CD14-positive monocyte (primary cell): ENCODE measurements at regions not wholly inside any gene's neighbourhood (a gene's known extent, or its start where the extent isn't known, plus 50 kb on each side); places are given as distances from the start of the nearest gene placed in this dataset.

Experiments used
- DNase-seq, 3 donors: peaks; one replicate each; pipeline ENCODE4 v3.0.0-alpha.2; 2011 to 2022
- H2AFZ ChIP-seq: 2 replicates; pipeline ENCODE4 v1.6.0; 2012; ENCODE audit warnings: mild to moderate bottlenecking, low read depth, low read length, inconsistent platforms; ENCODE audit not compliant: insufficient read depth, poor library complexity, severe bottlenecking
- H3K27ac ChIP-seq, 2 donors: 1 replicate in 1 of 2; 2 replicates in 1 of 2; pipeline ENCODE4 v1.5.1; 2012 to 2013; ENCODE audit warnings: low read length in 2 of 2, control low read depth in 1 of 2, inconsistent platforms in 1 of 2, low read depth in 1 of 2, mild to moderate bottlenecking in 1 of 2
- H3K27me3 ChIP-seq, 2 donors: one replicate each; pipeline versions ENCODE4 v1.6.0 to v1.6.1; 2011 to 2013; ENCODE audit warnings: low read length in 2 of 2; ENCODE audit not compliant: control insufficient read depth in 2 of 2, insufficient read depth in 2 of 2
- H3K36me3 ChIP-seq, 2 donors: replicated peaks in 1 of 2; 1 replicate in 1 of 2; 2 replicates in 1 of 2; pipeline versions ENCODE4 v1.5.1 to v1.6.1; 2012 to 2013; ENCODE audit warnings: low read length in 2 of 2, control low read depth in 1 of 2, inconsistent platforms in 1 of 2, mild to moderate bottlenecking in 1 of 2; ENCODE audit not compliant: insufficient read depth in 2 of 2, control insufficient read depth in 1 of 2
- H3K4me1 ChIP-seq, 2 donors: 1 replicate in 1 of 2; 2 replicates in 1 of 2; pipeline versions ENCODE4 v1.5.1 to v1.6.1; 2012 to 2013; ENCODE audit warnings: low read length in 2 of 2, control low read depth in 1 of 2, inconsistent platforms in 1 of 2, mild to moderate bottlenecking in 1 of 2, moderate library complexity in 1 of 2; ENCODE audit not compliant: insufficient read depth in 2 of 2, control insufficient read depth in 1 of 2
- H3K4me2 ChIP-seq: replicated peaks from 2 replicates; pipeline ENCODE3; 2012; ENCODE audit warnings: low read length, moderate library complexity, mild to moderate bottlenecking; ENCODE audit not compliant: poor library complexity, severe bottlenecking; ENCODE audit errors: extremely low read depth
- H3K4me3 ChIP-seq, 3 experiments: fragments of 200-600 bp in 1 of 3; sonication (generic) in 1 of 3; replicated peaks in 1 of 3; 1 replicate in 2 of 3; 2 replicates in 1 of 3; pipeline ENCODE4 v1.5.1; 2011 to 2013; ENCODE audit warnings: low read length in 3 of 3, mild to moderate bottlenecking in 3 of 3, control low read depth in 2 of 3, low read depth in 2 of 3, inconsistent platforms in 1 of 3, moderate library complexity in 1 of 3
- H3K79me2 ChIP-seq: 2 replicates; pipeline ENCODE4 v1.6.0; 2012; ENCODE audit warnings: mild to moderate bottlenecking, control low read depth, inconsistent platforms, low read length, moderate library complexity; ENCODE audit not compliant: insufficient read depth
- H3K9ac ChIP-seq: 2 replicates; pipeline ENCODE4 v1.6.0; 2017; ENCODE audit warnings: low read length, mild to moderate bottlenecking; ENCODE audit not compliant: insufficient read depth, poor library complexity, severe bottlenecking
- H3K9me3 ChIP-seq, 2 donors: replicated peaks in 1 of 2; 1 replicate in 1 of 2; 2 replicates in 1 of 2; pipeline versions ENCODE4 v1.5.1 to v1.6.1; 2012 to 2013; ENCODE audit warnings: low read length in 2 of 2, control low read depth in 1 of 2; ENCODE audit not compliant: control insufficient read depth in 1 of 2, insufficient read depth in 1 of 2
- H4K20me1 ChIP-seq: 2 replicates; pipeline ENCODE4 v1.6.0; 2012; ENCODE audit warnings: mild to moderate bottlenecking, low read length, control low read depth, moderate library complexity; ENCODE audit not compliant: insufficient read depth
- H3K27ac Mint-ChIP-seq, 7 donors: one replicate each; pipeline ENCODE4 v1.8.0; 2020; ENCODE audit warnings: mild to moderate bottlenecking in 7 of 7, mixed read lengths in 7 of 7, moderate library complexity in 6 of 7, inconsistent platforms in 2 of 7
- H3K27me3 Mint-ChIP-seq, 3 donors: one replicate each; pipeline ENCODE4 v1.8.0; 2021 to 2022; ENCODE audit warnings: low read depth in 3 of 3, mild to moderate bottlenecking in 3 of 3, mixed read lengths in 3 of 3, moderate library complexity in 3 of 3, inconsistent platforms in 1 of 3
- H3K36me3 Mint-ChIP-seq, 2 donors: one replicate each; pipeline ENCODE4 v1.8.0; 2020; ENCODE audit warnings: mixed read lengths in 2 of 2, inconsistent platforms in 1 of 2, mild to moderate bottlenecking in 1 of 2
- H3K4me1 Mint-ChIP-seq: one replicate; pipeline ENCODE4 v1.8.0; 2020; ENCODE audit warnings: mild to moderate bottlenecking, mixed read lengths
- H3K4me3 Mint-ChIP-seq, 2 donors: one replicate each; pipeline ENCODE4 v1.8.0; 2020; ENCODE audit warnings: mild to moderate bottlenecking in 2 of 2, mixed read lengths in 2 of 2, moderate library complexity in 1 of 2
- H3K9me3 Mint-ChIP-seq, 7 donors: one replicate each; pipeline ENCODE4 v1.8.0; 2020 to 2022; ENCODE audit warnings: mixed read lengths in 7 of 7, mild to moderate bottlenecking in 6 of 7, moderate library complexity in 6 of 7, inconsistent platforms in 2 of 7
- CTCF ChIP-seq: fragments of 200-600 bp; IDR thresholded peaks from one replicate; pipeline ENCODE4 v1.8.0; 2022; ENCODE audit warnings: antibody characterized with exemption, mild to moderate bottlenecking
- WGBS: methylation state at CpG from one replicate; pipeline ENCODE4 v1.1.5; 2013; ENCODE audit warnings: missing lambda C conversion rate; ENCODE audit not compliant: insufficient coverage; 5-methylcytosine and 5-hydroxymethylcytosine counted together
- intact Hi-C, 2 donors: fragments of 100-400 bp; cut with micrococcal nuclease; formaldehyde crosslinking; loops; one replicate each; pipeline versions ENCODE4 v1.15.0 to v1.15.1; 2023

GRCh38 chr4:22167201-22167600 is 218.6 kb upstream of the KCNIP4 start:
- intact Hi-C loops: no loop called here
- Mint-ChIP-seq H3K9me3 (peaks cover 1 to 14% (median 9%) of the 10 kb centered on the region in 7 donors), H3K36me3 (no peaks in the 10 kb centered on the region), H3K4me1 (no peaks in the 10 kb centered on the region), H3K27ac (no peak overlapping the region), H3K4me3 (no peak overlapping the region), H3K27me3 (no peaks in the 10 kb centered on the region)
- Histone ChIP-seq H3K27ac (no peak overlapping the region), H3K36me3 (no peaks in the 10 kb centered on the region), H3K4me3 (no peak overlapping the region), H2AFZ (no peak overlapping the region), H3K4me1 (no peaks in the 10 kb centered on the region), H3K4me2 (no peak overlapping the region), H3K9ac (no peak overlapping the region), H3K27me3 (no peaks in the 10 kb centered on the region), H4K20me1 (no peaks in the 10 kb centered on the region), H3K79me2 (no peaks in the 10 kb centered on the region), H3K9me3 (peaks cover 0 to 5% of the 10 kb centered on the region in 2 donors)
- TF ChIP-seq CTCF: no peak
- DNase-seq: no peak
- WGBS: no CpG with 5 or more reads among the region's 4 CpGs

- no peaks in the 10 kb centered on the region for H3K4me1 ChIP-seq
- no peaks in the 10 kb centered on the region for H3K27me3 Mint-ChIP-seq
- H3K9ac ChIP-seq: no peak overlapping the region
- no peaks in the 10 kb centered on the region for H3K36me3 Mint-ChIP-seq
- DNase-seq: no peak
- 80% methylated on average over 1 of the region's 5 CpGs for WGBS
- H4K20me1 ChIP-seq: no peaks in the 10 kb centered on the region
- intact Hi-C loops: no loop called here
- no peak overlapping the region for H3K27ac Mint-ChIP-seq
- TF ChIP-seq CTCF: no peak
- H3K9me3 Mint-ChIP-seq: peaks cover 2 to 12% (median 7%) of the 10 kb centered on the region in 7 donors
- no peaks in the 10 kb centered on the region for H3K79me2 ChIP-seq
- H3K4me1 Mint-ChIP-seq: no peaks in the 10 kb centered on the region
- H2AFZ ChIP-seq: no peak overlapping the region
- H3K9me3 ChIP-seq: no peaks in the 10 kb centered on the region
- no peak overlapping the region for H3K27ac ChIP-seq
- H3K4me3 ChIP-seq: no peak overlapping the region
- no peaks in the 10 kb centered on the region for H3K36me3 ChIP-seq
- no peak overlapping the region for H3K4me2 ChIP-seq
- H3K27me3 ChIP-seq: no peaks in the 10 kb centered on the region
- H3K4me3 Mint-ChIP-seq: no peak overlapping the region
These were observed 213.9 kb upstream of the KCNIP4 start for GRCh38 chr4:22162454-22162853.
